DMS114 treated with DMSO at 0.1 percent for 48 hours (cell line): ENCODE measurements at regions not wholly inside any gene's neighbourhood (a gene's known extent, or its start where the extent isn't known, plus 50 kb on each side); places are given as distances from the start of the nearest gene placed in this dataset.

Experiments used
- DNase-seq: peaks from one replicate; lab custom pipeline; 2025; ENCODE audit not compliant: unreplicated experiment; lab: John Stamatoyannopoulos, UW

- no peak for DNase-seq
These were observed 365.0 kb downstream of the SEMA3D start for GRCh38 chr7:84821671-84822534.

GRCh38 chr7:84820481-84820880, 366.4 kb downstream of the SEMA3D start:
- DNase-seq = no peak

GRCh38 chr7:84817016-84817415, 369.8 kb downstream of the SEMA3D start:
- DNase-seq = no peak

- DNase-seq = no peak
These were observed 373.5 kb downstream of the SEMA3D start for GRCh38 chr7:84813376-84813775.

GRCh38 chr7:84812021-84812420, 374.8 kb downstream of the SEMA3D start:
- no peak for DNase-seq

GRCh38 chr7:84811362-84811761, 375.5 kb downstream of the SEMA3D start:
- DNase-seq = no peak

- no peak for DNase-seq
These were observed 377.0 kb downstream of the SEMA3D start for GRCh38 chr7:84809877-84810276.

- DNase-seq = no peak
These were observed 382.9 kb downstream of the SEMA3D start for GRCh38 chr7:84803979-84804378.

- no peak for DNase-seq
These were observed 385.5 kb downstream of the SEMA3D start for GRCh38 chr7:84801396-84801795.

- no peak for DNase-seq
These were observed 386.0 kb downstream of the SEMA3D start for GRCh38 chr7:84800846-84801245.

GRCh38 chr7:84799106-84799505, 387.8 kb downstream of the SEMA3D start:
- no peak for DNase-seq

- no peak for DNase-seq
These were observed 394.5 kb downstream of the SEMA3D start for GRCh38 chr7:84792231-84792893.

GRCh38 chr7:84790882-84791281, 396.0 kb downstream of the SEMA3D start:
- DNase-seq = no peak

GRCh38 chr7:84786073-84786472, 400.8 kb downstream of the SEMA3D start:
- DNase-seq = no peak

- no peak for DNase-seq
These were observed 402.4 kb downstream of the SEMA3D start for GRCh38 chr7:84784450-84784849.

- DNase-seq = no peak
These were observed 403.6 kb downstream of the SEMA3D start for GRCh38 chr7:84783141-84783778.

GRCh38 chr7:84781838-84782237, 405.0 kb downstream of the SEMA3D start:
- DNase-seq = no peak

GRCh38 chr7:84780158-84781124, 406.4 kb downstream of the SEMA3D start:
- no peak for DNase-seq

GRCh38 chr7:84757761-84758160, 429.1 kb downstream of the SEMA3D start:
- no peak for DNase-seq

- DNase-seq = no peak
These were observed 440.5 kb downstream of the SEMA3D start for GRCh38 chr7:84746353-84746752.

- peak; percentile 63 for DNase-seq
These were observed 442.5 kb downstream of the SEMA3D start for GRCh38 chr7:84744385-84744784.
